ENCODE measurements at regions not wholly inside any gene's neighbourhood (a gene's known extent, or its start where the extent isn't known, plus 50 kb on each side); places are given as distances from the start of the nearest gene placed in this dataset.
"Not testable (repeated sequence)": the region's sequence is repeated elsewhere in the genome, so short reads cannot be mapped to it uniquely, and the experiment has no call there.

DNA sequence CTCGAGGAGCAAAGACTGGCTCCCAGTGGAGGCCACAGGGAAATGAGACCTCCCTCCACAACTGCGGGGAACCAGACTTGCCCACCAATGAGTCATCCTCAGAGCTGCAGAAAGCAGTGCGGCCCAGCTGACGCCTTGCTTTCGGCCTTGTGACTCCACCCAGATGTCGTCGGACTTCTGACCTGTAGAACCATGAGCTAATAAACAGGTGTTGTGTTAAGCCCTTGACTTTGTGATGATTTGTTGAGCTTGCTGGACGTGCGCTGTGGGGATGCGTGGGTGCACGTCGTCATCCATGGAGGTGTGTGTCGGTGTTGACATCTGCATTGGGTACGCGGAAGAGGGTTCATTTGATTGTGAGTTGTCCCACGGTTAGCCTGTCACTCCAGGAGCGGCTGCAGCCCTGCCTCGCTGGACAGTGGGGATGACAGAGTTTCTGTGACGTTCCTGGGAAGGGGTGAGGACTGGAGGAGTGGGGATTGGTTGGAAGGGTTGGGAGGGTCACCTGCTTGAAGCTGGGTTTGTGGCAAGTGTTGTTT, 154.1 kb downstream of the SH3BP4 start:
- intact Hi-C loops (cut with micrococcal nuclease): no loop called here
- H3K27ac Mint-ChIP-seq: no peak overlapping the region
- peaks cover under 1% of the 10 kb centered on the region for H3K27me3 Mint-ChIP-seq

DNA sequence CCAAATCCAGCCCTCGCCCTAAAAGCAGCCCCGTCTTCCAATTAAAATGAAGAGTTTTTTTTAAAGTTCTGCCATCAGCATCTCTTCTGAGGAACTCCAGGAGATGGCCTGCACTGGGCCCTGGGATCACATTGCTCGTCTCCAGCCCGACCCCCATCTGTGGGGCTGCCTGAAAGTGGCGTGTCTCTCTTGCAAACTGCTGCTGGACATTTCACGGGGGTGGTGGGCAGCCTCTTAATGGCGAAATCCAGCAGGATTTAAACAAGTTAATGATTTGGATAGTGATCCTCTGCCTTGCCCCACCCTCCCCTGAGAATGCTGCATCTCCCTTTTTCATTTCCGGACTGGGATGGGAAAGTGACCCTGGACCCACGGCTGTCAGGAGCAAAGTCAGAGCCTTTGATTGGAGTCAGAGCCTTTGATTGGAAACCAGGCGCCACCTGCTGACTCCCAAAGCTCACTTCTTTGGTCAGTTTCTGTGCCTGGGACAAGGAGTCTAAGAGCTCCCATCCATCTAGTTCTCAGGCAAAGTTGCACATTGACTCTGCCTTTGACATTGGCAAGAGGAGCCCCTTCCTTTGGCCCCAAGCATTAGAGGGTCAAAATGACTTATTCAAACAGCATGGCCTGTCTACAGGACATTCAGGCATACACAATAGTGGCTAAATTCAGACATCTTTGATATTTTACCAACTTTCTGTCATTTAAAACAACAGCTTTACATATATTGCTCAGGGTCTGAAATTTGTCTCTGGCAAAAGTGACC, 155.2 kb downstream of the SH3BP4 start:
- Mint-ChIP-seq H3K4me3 (no peak overlapping the region), H3K4me1 (ENCODE audit: low read depth) (no peaks in the 10 kb centered on the region), H3K27me3 (no peaks in the 10 kb centered on the region), H3K27ac (no peak overlapping the region), H3K36me3 (ENCODE audit: low read depth) (no peaks in the 10 kb centered on the region), H3K9me3 (no peaks in the 10 kb centered on the region)
- intact Hi-C loops (cut with micrococcal nuclease): loop anchor here (1.0 kb wide), 2 partner anchors 226 to 557 kb away; no protein-coding TSS in a partner anchor

More for the DNA sequence above, 154.1 kb downstream of the SH3BP4 start:
- Mint-ChIP-seq H3K4me3 (no peak overlapping the region), H3K4me1 (ENCODE audit: low read depth) (no peaks in the 10 kb centered on the region), H3K9me3 (no peaks in the 10 kb centered on the region), H3K36me3 (ENCODE audit: low read depth) (no peaks in the 10 kb centered on the region)

- no peaks in the 10 kb centered on the region for H3K9me3 Mint-ChIP-seq
- no peak overlapping the region for H3K4me3 Mint-ChIP-seq
- H3K4me1 Mint-ChIP-seq (ENCODE audit: low read depth): no peaks in the 10 kb centered on the region
- intact Hi-C loops (cut with micrococcal nuclease): loop anchor here (1.0 kb wide), 2 partner anchors 226 to 557 kb away; no protein-coding TSS in a partner anchor
- H3K36me3 Mint-ChIP-seq (ENCODE audit: low read depth): no peaks in the 10 kb centered on the region
- H3K27ac Mint-ChIP-seq: no peak overlapping the region
- no peaks in the 10 kb centered on the region for H3K27me3 Mint-ChIP-seq
Observed at GRCh38 chr2:235107640-235107951, 155.8 kb downstream of the SH3BP4 start.

GRCh38 chr2:235109561-235109960, 157.7 kb downstream of the SH3BP4 start:
- H3K27ac Mint-ChIP-seq; H3K36me3 Mint-ChIP-seq (ENCODE audit: low read depth); H3K4me1 Mint-ChIP-seq (ENCODE audit: low read depth); intact Hi-C loops (cut with micrococcal nuclease); H3K4me3 Mint-ChIP-seq; H3K27me3 Mint-ChIP-seq; H3K9me3 Mint-ChIP-seq: not testable (repeated sequence)

GRCh38 chr2:235112365-235112764, 160.5 kb downstream of the SH3BP4 start:
- no peak overlapping the region for H3K4me3 Mint-ChIP-seq
- no peaks in the 10 kb centered on the region for H3K4me1 Mint-ChIP-seq (ENCODE audit: low read depth)
- no peak overlapping the region for H3K27ac Mint-ChIP-seq
- H3K9me3 Mint-ChIP-seq: no peaks in the 10 kb centered on the region
- intact Hi-C loops (cut with micrococcal nuclease): no loop called here
- H3K36me3 Mint-ChIP-seq (ENCODE audit: low read depth): no peaks in the 10 kb centered on the region
- peaks cover 1% of the 10 kb centered on the region for H3K27me3 Mint-ChIP-seq

DNA sequence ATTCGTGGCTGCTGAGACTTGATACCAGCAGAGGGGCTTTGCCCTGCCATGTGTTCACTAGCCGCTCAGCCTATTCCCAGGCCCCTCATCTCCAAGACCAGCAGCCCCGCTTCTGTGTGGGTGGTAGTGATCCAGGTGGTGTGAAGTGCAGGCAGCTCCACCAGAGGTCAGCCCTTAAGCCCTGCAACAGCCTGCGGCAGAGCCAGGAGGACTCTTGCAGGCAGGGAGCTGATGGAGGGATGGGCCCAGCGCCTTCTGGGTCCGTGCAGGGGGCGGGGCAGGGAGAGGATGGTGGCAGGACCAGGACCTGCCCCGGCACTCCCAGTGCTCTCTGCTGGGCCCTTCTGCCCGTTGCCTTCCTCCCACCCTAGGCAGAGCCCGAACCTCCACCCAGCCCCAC, 162.0 kb downstream of the SH3BP4 start:
- no peaks in the 10 kb centered on the region for H3K9me3 Mint-ChIP-seq
- intact Hi-C loops (cut with micrococcal nuclease): no loop called here
- no peaks in the 10 kb centered on the region for H3K36me3 Mint-ChIP-seq (ENCODE audit: low read depth)
- H3K4me1 Mint-ChIP-seq (ENCODE audit: low read depth): no peaks in the 10 kb centered on the region
- peaks cover 4% of the 10 kb centered on the region for H3K27me3 Mint-ChIP-seq
- H3K27ac Mint-ChIP-seq: no peak overlapping the region
- H3K4me3 Mint-ChIP-seq: no peak overlapping the region

- Mint-ChIP-seq H3K4me3 (no peak overlapping the region), H3K36me3 (ENCODE audit: low read depth) (no peaks in the 10 kb centered on the region), H3K4me1 (ENCODE audit: low read depth) (no peaks in the 10 kb centered on the region), H3K27ac (no peak overlapping the region), H3K27me3 (peaks cover 4% of the 10 kb centered on the region), H3K9me3 (no peaks in the 10 kb centered on the region)
- intact Hi-C loops (cut with micrococcal nuclease): no loop called here
Observed at GRCh38 chr2:235114286-235114685, 162.5 kb downstream of the SH3BP4 start.

- Mint-ChIP-seq H3K4me3 (no peak overlapping the region), H3K36me3 (ENCODE audit: low read depth) (no peaks in the 10 kb centered on the region), H3K4me1 (ENCODE audit: low read depth) (no peaks in the 10 kb centered on the region), H3K9me3 (no peaks in the 10 kb centered on the region), H3K27ac (no peak overlapping the region), H3K27me3 (peaks cover 5% of the 10 kb centered on the region)
- intact Hi-C loops (cut with micrococcal nuclease): no loop called here
Observed at GRCh38 chr2:235115521-235115920, 163.7 kb downstream of the SH3BP4 start.

DNA sequence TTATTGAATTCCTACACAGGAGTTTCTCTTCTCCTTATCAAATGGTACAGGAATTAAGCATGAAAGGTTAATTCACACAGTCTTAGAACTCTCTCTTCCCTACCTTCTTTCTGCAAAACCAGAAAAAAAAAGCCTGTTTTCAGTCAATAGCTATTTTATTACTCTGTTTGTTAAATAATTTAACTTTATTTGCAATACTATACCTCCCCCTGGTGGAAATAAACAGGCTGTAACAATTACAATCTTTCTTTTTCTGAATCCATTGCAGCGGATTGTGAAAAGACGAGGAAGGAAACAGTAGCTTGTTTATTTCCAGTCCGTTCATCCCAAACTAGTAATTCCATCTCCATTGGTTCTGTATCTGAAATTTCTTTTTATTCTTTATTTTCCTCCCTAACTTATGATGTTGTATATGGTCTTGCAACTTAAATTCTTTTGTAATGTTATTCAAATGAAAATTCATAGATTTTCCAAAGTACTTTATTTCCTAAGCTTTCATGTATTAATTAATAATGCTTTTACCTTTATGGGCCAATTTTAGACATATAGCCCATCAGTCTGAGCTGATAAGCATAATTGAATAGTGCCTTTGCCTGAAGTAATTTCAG, 165.2 kb downstream of the SH3BP4 start:
- peaks cover 5% of the 10 kb centered on the region for H3K27me3 Mint-ChIP-seq
- H3K36me3 Mint-ChIP-seq (ENCODE audit: low read depth): no peaks in the 10 kb centered on the region
- intact Hi-C loops (cut with micrococcal nuclease): loop anchor here (1.0 kb wide), 1 partner anchor 567 kb away; no protein-coding TSS in a partner anchor
- no peak overlapping the region for H3K4me3 Mint-ChIP-seq
- no peaks in the 10 kb centered on the region for H3K4me1 Mint-ChIP-seq (ENCODE audit: low read depth)
- no peaks in the 10 kb centered on the region for H3K9me3 Mint-ChIP-seq
- H3K27ac Mint-ChIP-seq: no peak overlapping the region

DNA sequence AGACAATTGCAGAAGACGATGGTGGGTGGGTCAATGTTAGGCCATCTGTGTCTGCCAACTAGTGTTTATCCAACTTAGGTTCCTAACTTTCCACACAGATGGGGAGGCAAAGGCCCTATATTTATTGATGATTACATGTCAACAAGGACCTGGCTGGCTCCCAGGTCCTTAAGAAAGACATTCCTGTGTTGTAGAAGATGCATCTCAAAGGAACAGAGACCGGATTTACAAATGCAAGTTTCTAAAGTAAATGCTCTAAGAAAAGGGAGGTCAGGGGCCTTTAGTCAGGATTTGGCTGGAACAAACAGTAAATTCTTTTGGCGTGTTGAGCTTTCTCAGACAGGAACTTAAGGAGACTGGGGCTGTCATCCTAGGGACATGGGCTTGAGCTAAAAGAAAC, 175.0 kb downstream of the SH3BP4 start:
- Mint-ChIP-seq H3K27ac (no peak overlapping the region), H3K4me1 (ENCODE audit: low read depth) (no peaks in the 10 kb centered on the region)

GRCh38 chr2:235127931-235128330, 176.1 kb downstream of the SH3BP4 start:
- H3K27me3 Mint-ChIP-seq: peaks cover 16% of the 10 kb centered on the region
- no peak overlapping the region for H3K4me3 Mint-ChIP-seq
- H3K4me1 Mint-ChIP-seq (ENCODE audit: low read depth): no peaks in the 10 kb centered on the region
- intact Hi-C loops (cut with micrococcal nuclease): no loop called here
- H3K36me3 Mint-ChIP-seq (ENCODE audit: low read depth): no peaks in the 10 kb centered on the region
- H3K9me3 Mint-ChIP-seq: no peaks in the 10 kb centered on the region
- H3K27ac Mint-ChIP-seq: no peak overlapping the region

More for the DNA sequence above, 175.0 kb downstream of the SH3BP4 start:
- Mint-ChIP-seq H3K9me3 (no peaks in the 10 kb centered on the region), H3K4me3 (no peak overlapping the region), H3K36me3 (ENCODE audit: low read depth) (no peaks in the 10 kb centered on the region), H3K27me3 (peaks cover 18% of the 10 kb centered on the region)
- intact Hi-C loops (cut with micrococcal nuclease): no loop called here

- intact Hi-C loops (cut with micrococcal nuclease): no loop called here
- Mint-ChIP-seq H3K27me3 (peaks cover 13% of the 10 kb centered on the region), H3K36me3 (ENCODE audit: low read depth) (no peaks in the 10 kb centered on the region), H3K27ac (no peak overlapping the region), H3K4me1 (ENCODE audit: low read depth) (no peaks in the 10 kb centered on the region), H3K9me3 (no peaks in the 10 kb centered on the region), H3K4me3 (no peak overlapping the region)
Observed at GRCh38 chr2:235129850-235130249, 178.0 kb downstream of the SH3BP4 start.

DNA sequence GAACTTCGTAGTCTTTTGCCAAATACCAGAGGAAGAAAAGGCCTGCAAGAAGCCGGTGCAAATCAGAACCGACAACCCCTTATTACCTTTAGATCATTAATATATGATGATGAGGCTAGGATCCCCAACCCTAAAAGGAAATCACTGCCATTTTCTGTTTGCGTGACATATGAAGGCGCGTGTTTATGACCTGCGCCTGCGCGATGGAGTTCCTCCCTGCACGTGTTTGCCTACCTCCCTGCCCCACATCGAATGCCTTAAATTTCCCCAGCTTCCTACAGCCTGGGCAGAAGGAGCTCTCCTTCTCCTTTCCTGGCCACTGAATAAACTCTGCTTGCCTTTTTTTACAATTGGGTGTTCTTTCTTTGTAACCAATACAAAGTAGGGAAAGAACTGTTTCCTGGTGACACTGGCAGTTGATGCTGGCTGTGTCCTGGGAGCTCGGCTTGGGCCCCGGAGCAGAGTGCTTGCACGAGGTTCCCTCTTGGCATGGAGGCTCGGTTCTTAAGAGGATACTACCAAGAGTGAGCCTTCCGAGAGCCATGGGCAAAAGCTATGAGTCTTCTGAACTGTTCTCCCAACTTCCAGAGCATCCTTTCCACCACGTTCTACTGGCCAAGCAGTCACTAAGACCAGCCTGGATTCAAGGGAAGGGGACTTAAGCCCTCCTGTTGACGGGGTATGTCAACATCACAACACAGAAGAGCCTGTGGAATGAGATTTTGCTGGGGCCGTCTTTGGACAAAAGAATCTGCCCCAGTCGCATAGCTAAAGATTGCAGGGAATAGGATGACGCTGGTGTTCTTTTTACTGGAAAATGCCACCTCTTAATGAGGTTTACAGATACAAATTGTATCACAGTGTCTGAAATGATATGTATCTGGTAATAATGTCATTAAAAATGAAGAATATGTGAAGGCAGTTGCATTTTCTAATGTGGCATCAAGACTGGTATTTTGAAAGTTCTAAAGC, 179.8 kb downstream of the SH3BP4 start:
- H3K27me3 Mint-ChIP-seq: peaks cover 18% of the 10 kb centered on the region
- H3K27ac Mint-ChIP-seq: no peak overlapping the region
- H3K9me3 Mint-ChIP-seq: no peaks in the 10 kb centered on the region
- intact Hi-C loops (cut with micrococcal nuclease): no loop called here
- no peak overlapping the region for H3K4me3 Mint-ChIP-seq
- no peaks in the 10 kb centered on the region for H3K4me1 Mint-ChIP-seq (ENCODE audit: low read depth)
- H3K36me3 Mint-ChIP-seq (ENCODE audit: low read depth): no peaks in the 10 kb centered on the region

GRCh38 chr2:235132651-235133050, 180.8 kb downstream of the SH3BP4 start:
- H3K36me3 Mint-ChIP-seq (ENCODE audit: low read depth): no peaks in the 10 kb centered on the region
- intact Hi-C loops (cut with micrococcal nuclease): no loop called here
- no peak overlapping the region for H3K27ac Mint-ChIP-seq
- H3K4me1 Mint-ChIP-seq (ENCODE audit: low read depth): no peaks in the 10 kb centered on the region
- peaks cover 21% of the 10 kb centered on the region for H3K27me3 Mint-ChIP-seq
- H3K9me3 Mint-ChIP-seq: no peaks in the 10 kb centered on the region
- H3K4me3 Mint-ChIP-seq: no peak overlapping the region
